ENCODE measurements at regions not wholly inside any gene's neighbourhood (a gene's known extent, or its start where the extent isn't known, plus 50 kb on each side); places are given as distances from the start of the nearest gene placed in this dataset.

DNA sequence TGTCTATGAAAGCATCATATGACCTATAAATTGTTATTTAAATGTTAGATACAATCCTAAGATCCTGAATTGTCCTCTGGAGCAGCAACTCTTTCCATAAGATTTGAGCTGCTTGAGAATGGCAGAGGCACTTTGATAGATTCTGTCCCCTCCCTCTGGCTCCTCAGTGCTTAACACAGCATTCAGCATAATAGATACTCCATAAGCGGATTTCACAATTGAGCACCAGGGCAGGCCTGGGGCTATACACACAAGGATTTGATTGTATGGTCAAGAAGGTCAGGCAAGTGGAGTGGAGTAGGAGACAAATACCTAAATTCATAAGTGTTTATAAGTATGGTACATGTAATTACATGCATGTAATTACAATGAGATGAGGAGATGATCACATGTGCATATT, 96.3 kb downstream of the FOXD1 start:
- TF ChIP-seq, protein P1, sequence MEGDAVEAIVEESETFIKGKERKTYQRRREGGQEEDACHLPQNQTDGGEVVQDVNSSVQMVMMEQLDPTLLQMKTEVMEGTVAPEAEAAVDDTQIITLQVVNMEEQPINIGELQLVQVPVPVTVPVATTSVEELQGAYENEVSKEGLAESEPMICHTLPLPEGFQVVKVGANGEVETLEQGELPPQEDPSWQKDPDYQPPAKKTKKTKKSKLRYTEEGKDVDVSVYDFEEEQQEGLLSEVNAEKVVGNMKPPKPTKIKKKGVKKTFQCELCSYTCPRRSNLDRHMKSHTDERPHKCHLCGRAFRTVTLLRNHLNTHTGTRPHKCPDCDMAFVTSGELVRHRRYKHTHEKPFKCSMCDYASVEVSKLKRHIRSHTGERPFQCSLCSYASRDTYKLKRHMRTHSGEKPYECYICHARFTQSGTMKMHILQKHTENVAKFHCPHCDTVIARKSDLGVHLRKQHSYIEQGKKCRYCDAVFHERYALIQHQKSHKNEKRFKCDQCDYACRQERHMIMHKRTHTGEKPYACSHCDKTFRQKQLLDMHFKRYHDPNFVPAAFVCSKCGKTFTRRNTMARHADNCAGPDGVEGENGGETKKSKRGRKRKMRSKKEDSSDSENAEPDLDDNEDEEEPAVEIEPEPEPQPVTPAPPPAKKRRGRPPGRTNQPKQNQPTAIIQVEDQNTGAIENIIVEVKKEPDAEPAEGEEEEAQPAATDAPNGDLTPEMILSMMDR (IDR thresholded peaks at IDR 0.05), result no peak
- no peak for TF ChIP-seq POLR2A (IDR thresholded peaks at IDR 0.05)
